Glutamatergic neuron (in vitro differentiated cells): ENCODE measurements at regions not wholly inside any gene's neighbourhood (a gene's known extent, or its start where the extent isn't known, plus 50 kb on each side); places are given as distances from the start of the nearest gene placed in this dataset.

Source experiments
- DNase-seq: peaks from one replicate; pipeline ENCODE4 v3.0.0; 2022
- H3K27ac Mint-ChIP-seq: one replicate; pipeline ENCODE4 v1.8.0; 2020; ENCODE audit warnings: mild to moderate bottlenecking, mixed read lengths, inconsistent platforms; ENCODE audit not compliant: unreplicated experiment
- H3K27me3 Mint-ChIP-seq: one replicate; pipeline ENCODE4 v1.8.0; 2020; ENCODE audit warnings: mild to moderate bottlenecking, moderate library complexity, mixed read lengths, inconsistent platforms; ENCODE audit not compliant: unreplicated experiment
- H3K36me3 Mint-ChIP-seq: one replicate; pipeline ENCODE4 v1.8.0; 2020; ENCODE audit warnings: mild to moderate bottlenecking, mixed read lengths, inconsistent platforms; ENCODE audit not compliant: unreplicated experiment
- H3K4me1 Mint-ChIP-seq: one replicate; pipeline ENCODE4 v1.8.0; 2020; ENCODE audit warnings: mild to moderate bottlenecking, low read depth, mixed read lengths, inconsistent platforms; ENCODE audit not compliant: unreplicated experiment
- H3K4me3 Mint-ChIP-seq: one replicate; pipeline ENCODE4 v1.8.0; 2020; ENCODE audit warnings: mild to moderate bottlenecking, mixed read lengths, inconsistent platforms; ENCODE audit not compliant: unreplicated experiment
- H3K9me3 Mint-ChIP-seq: one replicate; pipeline ENCODE4 v1.8.0; 2020; ENCODE audit warnings: mild to moderate bottlenecking, moderate library complexity, mixed read lengths, inconsistent platforms; ENCODE audit not compliant: unreplicated experiment
- CTCF ChIP-seq: fragments of 200-600 bp; sonication (generic); IDR thresholded peaks from one replicate; pipeline ENCODE4 v1.5.0; 2021; ENCODE audit not compliant: partially characterized antibody, unreplicated experiment

GRCh38 chr6:159582736-159583135 is 110.3 kb downstream of the SOD2 start:
- no peak overlapping the region for H3K4me3 Mint-ChIP-seq
- DNase-seq = no peak
- H3K27me3 Mint-ChIP-seq = peaks cover 2% of the 10 kb centered on the region
- no peak overlapping the region for H3K27ac Mint-ChIP-seq
- H3K4me1 Mint-ChIP-seq = no peaks in the 10 kb centered on the region
- no peak for TF ChIP-seq CTCF
- no peaks in the 10 kb centered on the region for H3K9me3 Mint-ChIP-seq
- H3K36me3 Mint-ChIP-seq = peaks cover 10% of the 10 kb centered on the region

- H3K4me3 Mint-ChIP-seq = no peak overlapping the region
- no peaks in the 10 kb centered on the region for H3K4me1 Mint-ChIP-seq
- H3K27ac Mint-ChIP-seq = no peak overlapping the region
- H3K9me3 Mint-ChIP-seq = no peaks in the 10 kb centered on the region
- peaks cover 2% of the 10 kb centered on the region for H3K27me3 Mint-ChIP-seq
- no peak for DNase-seq
- TF ChIP-seq CTCF = no peak
- H3K36me3 Mint-ChIP-seq = peaks cover 15% of the 10 kb centered on the region
Measured at GRCh38 chr6:159578629-159579028, 114.4 kb downstream of the SOD2 start.

GRCh38 chr6:159577564-159577963 is 115.5 kb downstream of the SOD2 start:
- peaks cover 15% of the 10 kb centered on the region for H3K36me3 Mint-ChIP-seq
- H3K9me3 Mint-ChIP-seq = no peaks in the 10 kb centered on the region
- DNase-seq = no peak
- H3K27ac Mint-ChIP-seq = no peak overlapping the region
- no peaks in the 10 kb centered on the region for H3K4me1 Mint-ChIP-seq
- no peak for TF ChIP-seq CTCF
- no peaks in the 10 kb centered on the region for H3K27me3 Mint-ChIP-seq
- H3K4me3 Mint-ChIP-seq = no peak overlapping the region

GRCh38 chr6:159572439-159573110 is 120.5 kb downstream of the SOD2 start:
- Mint-ChIP-seq H3K9me3 (no peaks in the 10 kb centered on the region), H3K4me3 (no peak overlapping the region), H3K27ac (no peak overlapping the region), H3K4me1 (no peaks in the 10 kb centered on the region), H3K36me3 (peaks cover 14% of the 10 kb centered on the region), H3K27me3 (no peaks in the 10 kb centered on the region)
- no peak for TF ChIP-seq CTCF
- DNase-seq = no peak

GRCh38 chr6:159565181-159565710 is 127.8 kb downstream of the SOD2 start:
- no peak overlapping the region for H3K27ac Mint-ChIP-seq
- H3K4me3 Mint-ChIP-seq = no peak overlapping the region
- no peaks in the 10 kb centered on the region for H3K27me3 Mint-ChIP-seq
- no peak for TF ChIP-seq CTCF
- H3K4me1 Mint-ChIP-seq = peaks cover 8% of the 10 kb centered on the region
- H3K9me3 Mint-ChIP-seq = no peaks in the 10 kb centered on the region
- H3K36me3 Mint-ChIP-seq = peaks cover 3% of the 10 kb centered on the region
- DNase-seq = no peak
